Parathyroid adenoma (tissue), 2 donors: ENCODE measurements at regions not wholly inside any gene's neighbourhood (a gene's known extent, or its start where the extent isn't known, plus 50 kb on each side); places are given as distances from the start of the nearest gene placed in this dataset.

ENCODE experiments used
- H2AFZ ChIP-seq: fragments of 300-600 bp; sonication (generic); one replicate; pipeline ENCODE4 v1.7.0; 2017; ENCODE audit warnings: antibody characterized with exemption, mild to moderate bottlenecking
- H3K27ac ChIP-seq: fragments of 300-600 bp; sonication (generic); one replicate; pipeline ENCODE4 v1.7.0; 2017
- H3K27me3 ChIP-seq: fragments of 300-600 bp; sonication (generic); one replicate; pipeline ENCODE4 v1.7.0; 2017; ENCODE audit warnings: low read length; ENCODE audit not compliant: control insufficient read depth, insufficient read depth
- H3K36me3 ChIP-seq: fragments of 300-600 bp; sonication (generic); one replicate; pipeline ENCODE4 v1.7.0; 2017; ENCODE audit warnings: low read length; ENCODE audit not compliant: control insufficient read depth, insufficient read depth
- H3K4me1 ChIP-seq: fragments of 300-600 bp; sonication (generic); one replicate; pipeline ENCODE4 v1.7.0; 2017; ENCODE audit warnings: control low read depth
- H3K4me2 ChIP-seq: fragments of 300-600 bp; sonication (generic); one replicate; pipeline ENCODE4 v1.7.0; 2017; ENCODE audit warnings: low read length
- H3K4me3 ChIP-seq: fragments of 300-600 bp; sonication (generic); one replicate; pipeline ENCODE4 v1.7.0; 2017; ENCODE audit warnings: low read depth, low read length
- H3K79me2 ChIP-seq: fragments of 300-600 bp; sonication (generic); one replicate; pipeline ENCODE4 v1.7.0; 2017; ENCODE audit warnings: control low read depth
- H3K9ac ChIP-seq: fragments of 300-600 bp; sonication (generic); one replicate; pipeline ENCODE4 v1.7.0; 2017; ENCODE audit warnings: mild to moderate bottlenecking
- H3K9me3 ChIP-seq: fragments of 300-600 bp; sonication (generic); one replicate; pipeline ENCODE4 v1.7.0; 2017; ENCODE audit warnings: low read length; ENCODE audit not compliant: control insufficient read depth
- CTCF ChIP-seq: fragments of 300-600 bp; sonication (generic); IDR thresholded peaks from one replicate; pipeline ENCODE4 v1.7.0; 2017; ENCODE audit warnings: antibody characterized with exemption, mild to moderate bottlenecking
- donor health status: primary hyperparathyroidism.

GRCh38 chr7:98753989-98754479 lies 115.8 kb downstream of the TMEM130 start:
- H3K4me1 ChIP-seq: no peaks in the 10 kb centered on the region
- H3K27ac ChIP-seq: no peak overlapping the region
- no peak for TF ChIP-seq CTCF
- no peaks in the 10 kb centered on the region for H3K36me3 ChIP-seq
- no peaks in the 10 kb centered on the region for H3K79me2 ChIP-seq
- H3K27me3 ChIP-seq: no peaks in the 10 kb centered on the region
- no peak overlapping the region for H3K4me2 ChIP-seq
- H3K9ac ChIP-seq: no peak overlapping the region
- H3K9me3 ChIP-seq: no peaks in the 10 kb centered on the region
- no peak overlapping the region for H3K4me3 ChIP-seq
- H2AFZ ChIP-seq: no peak overlapping the region

GRCh38 chr7:98755138-98755898 lies 114.5 kb downstream of the TMEM130 start:
- H3K9me3 ChIP-seq: no peaks in the 10 kb centered on the region
- no peak for TF ChIP-seq CTCF
- no peaks in the 10 kb centered on the region for H3K36me3 ChIP-seq
- H3K79me2 ChIP-seq: no peaks in the 10 kb centered on the region
- H3K4me2 ChIP-seq: no peak overlapping the region
- no peak overlapping the region for H3K27ac ChIP-seq
- no peaks in the 10 kb centered on the region for H3K27me3 ChIP-seq
- no peak overlapping the region for H2AFZ ChIP-seq
- no peak overlapping the region for H3K9ac ChIP-seq
- no peak overlapping the region for H3K4me3 ChIP-seq
- no peaks in the 10 kb centered on the region for H3K4me1 ChIP-seq

- H3K4me2 ChIP-seq: no peak overlapping the region
- H3K27ac ChIP-seq: no peak overlapping the region
- no peaks in the 10 kb centered on the region for H3K4me1 ChIP-seq
- no peaks in the 10 kb centered on the region for H3K79me2 ChIP-seq
- no peak overlapping the region for H2AFZ ChIP-seq
- H3K36me3 ChIP-seq: no peaks in the 10 kb centered on the region
- H3K27me3 ChIP-seq: no peaks in the 10 kb centered on the region
- H3K9ac ChIP-seq: no peak overlapping the region
- no peak overlapping the region for H3K4me3 ChIP-seq
- H3K9me3 ChIP-seq: no peaks in the 10 kb centered on the region
- no peak for TF ChIP-seq CTCF
Observed at GRCh38 chr7:98758157-98758556, 111.7 kb downstream of the TMEM130 start.

GRCh38 chr7:98760201-98760651 lies 109.6 kb downstream of the TMEM130 start:
- no peaks in the 10 kb centered on the region for H3K27me3 ChIP-seq
- H3K9ac ChIP-seq: no peak overlapping the region
- no peak for TF ChIP-seq CTCF
- no peaks in the 10 kb centered on the region for H3K79me2 ChIP-seq
- H2AFZ ChIP-seq: no peak overlapping the region
- H3K4me2 ChIP-seq: no peak overlapping the region
- no peak overlapping the region for H3K27ac ChIP-seq
- no peaks in the 10 kb centered on the region for H3K4me1 ChIP-seq
- H3K9me3 ChIP-seq: no peaks in the 10 kb centered on the region
- H3K4me3 ChIP-seq: no peak overlapping the region
- H3K36me3 ChIP-seq: no peaks in the 10 kb centered on the region

- no peak overlapping the region for H3K4me3 ChIP-seq
- H3K79me2 ChIP-seq: no peaks in the 10 kb centered on the region
- H3K27me3 ChIP-seq: no peaks in the 10 kb centered on the region
- TF ChIP-seq CTCF: no peak
- H2AFZ ChIP-seq: no peak overlapping the region
- no peak overlapping the region for H3K9ac ChIP-seq
- no peaks in the 10 kb centered on the region for H3K4me1 ChIP-seq
- H3K36me3 ChIP-seq: no peaks in the 10 kb centered on the region
- H3K27ac ChIP-seq: no peak overlapping the region
- no peaks in the 10 kb centered on the region for H3K9me3 ChIP-seq
- no peak overlapping the region for H3K4me2 ChIP-seq
Observed at GRCh38 chr7:98761225-98761624, 108.6 kb downstream of the TMEM130 start.
